ENCODE measurements at regions not wholly inside any gene's neighbourhood (a gene's known extent, or its start where the extent isn't known, plus 50 kb on each side); places are given as distances from the start of the nearest gene placed in this dataset.
"Not testable (repeated sequence)": the region's sequence is repeated elsewhere in the genome, so short reads cannot be mapped to it uniquely, and the experiment has no call there.

- no peak for FAIRE-seq
Observed at GRCh38 chr14:87407344-87407743, 585.6 kb downstream of the GALC start.

GRCh38 chr14:87405563-87405962, 587.4 kb downstream of the GALC start:
- no peak for FAIRE-seq

GRCh38 chr14:87397499-87397898, 595.5 kb downstream of the GALC start:
- no peak for FAIRE-seq

GRCh38 chr14:87391066-87391465, 601.9 kb downstream of the GALC start:
- no peak for FAIRE-seq

- FAIRE-seq = no peak
Observed at GRCh38 chr14:87388946-87389345, 604.0 kb downstream of the GALC start.

GRCh38 chr14:87387806-87388205, 605.2 kb downstream of the GALC start:
- FAIRE-seq = no peak

- FAIRE-seq = no peak
Observed at GRCh38 chr14:87386524-87386923, 606.5 kb downstream of the GALC start.

GRCh38 chr14:87380054-87380453, 612.9 kb downstream of the GALC start:
- no peak for FAIRE-seq

- no peak for FAIRE-seq
Observed at GRCh38 chr14:87368751-87369150, 624.2 kb downstream of the GALC start.

- FAIRE-seq = not testable (repeated sequence)
Observed at GRCh38 chr14:87360246-87360645, 632.7 kb downstream of the GALC start.

GRCh38 chr14:87351007-87351406, 642.0 kb downstream of the GALC start:
- no peak for FAIRE-seq

GRCh38 chr14:87349921-87350320, 643.1 kb downstream of the GALC start:
- FAIRE-seq = no peak

- no peak for FAIRE-seq
Observed at GRCh38 chr14:87343652-87344051, 649.3 kb downstream of the GALC start.

- FAIRE-seq = no peak
Observed at GRCh38 chr14:87334997-87335685, 657.8 kb downstream of the GALC start.

- FAIRE-seq = no peak
Observed at GRCh38 chr14:87331991-87332390, 661.0 kb downstream of the GALC start.

GRCh38 chr14:87325741-87326140, 667.2 kb downstream of the GALC start:
- FAIRE-seq = no peak

- no peak for FAIRE-seq
Observed at GRCh38 chr14:87323191-87323590, 669.8 kb downstream of the GALC start.

- no peak for FAIRE-seq
Observed at GRCh38 chr14:87321548-87321947, 671.4 kb downstream of the GALC start.

GRCh38 chr14:87312894-87313205, 680.1 kb downstream of the GALC start:
- FAIRE-seq = no peak

- no peak for FAIRE-seq
Observed at GRCh38 chr14:87312169-87312893, 680.7 kb downstream of the GALC start.

GRCh38 chr14:87309557-87309956, 683.4 kb downstream of the GALC start:
- no peak for FAIRE-seq

- no peak for FAIRE-seq
Observed at GRCh38 chr14:87306409-87307168, 686.4 kb downstream of the GALC start.

GRCh38 chr14:87305345-87305744, 687.6 kb downstream of the GALC start:
- no peak for FAIRE-seq

GRCh38 chr14:87304404-87304803, 688.6 kb downstream of the GALC start:
- no peak for FAIRE-seq

Measured in TTC549 (cell line).